C4-2B (cell line): ENCODE measurements at regions not wholly inside any gene's neighbourhood (a gene's known extent, or its start where the extent isn't known, plus 50 kb on each side); places are given as distances from the start of the nearest gene placed in this dataset.

Experiments
- CTCF ChIP-seq: fragments of 450-650 bp; conservative IDR thresholded peaks from 2 replicates; pipeline ENCODE4 v1.5.1; 2017; ENCODE audit warnings: mild to moderate bottlenecking
- ZFX ChIP-seq: fragments of 450-650 bp; IDR thresholded peaks from 2 replicates; pipeline ENCODE4 v1.6.1; 2017

GRCh38 chr4:27117453-27117852, 256.8 kb downstream of the STIM2 start:
- no peak for TF ChIP-seq CTCF
- TF ChIP-seq ZFX, result no peak
